Mammary epithelial cell (primary cell): ENCODE measurements at regions not wholly inside any gene's neighbourhood (a gene's known extent, or its start where the extent isn't known, plus 50 kb on each side); places are given as distances from the start of the nearest gene placed in this dataset.

Source experiments
- CTCF ChIP-seq, 2 donors: IDR thresholded peaks in 1 of 2; conservative IDR thresholded peaks in 1 of 2; 2 replicates each; pipeline ENCODE4 v1.5.1; 2011 to 2012; ENCODE audit warnings: inconsistent platforms in 2 of 2, low read length in 2 of 2, mild to moderate bottlenecking in 2 of 2, control low read depth in 1 of 2, low read depth in 1 of 2; ENCODE audit not compliant: insufficient read depth in 1 of 2; ENCODE audit errors: extremely low read depth in 1 of 2
- EZH2 ChIP-seq: IDR thresholded peaks from 2 replicates; pipeline ENCODE4 v1.6.1; 2012; ENCODE audit warnings: low read length, inconsistent platforms, borderline replicate concordance

- TF ChIP-seq CTCF (conservative IDR thresholded peaks at IDR 0.05 in 1 of 2, IDR thresholded peaks at IDR 0.05 in 1 of 2; ENCODE audit: extremely low read depth in 1 of 2, insufficient read depth in 1 of 2, low read depth in 1 of 2, low read length in 2 of 2): no peak
- no peak for TF ChIP-seq EZH2
Measured at GRCh38 chr6:77173472-77174074, 289.7 kb downstream of the HTR1B start.
